HEK293 (cell line): ENCODE measurements at regions not wholly inside any gene's neighbourhood (a gene's known extent, or its start where the extent isn't known, plus 50 kb on each side); places are given as distances from the start of the nearest gene placed in this dataset.

Experiments
- CTCF ChIA-PET: fragments of 350-600 bp; formaldehyde crosslinking; extraction: SDS; loops from one replicate; lab custom pipeline; 2021; ENCODE audit warnings: antibody characterized with exemption; lab: Yijun Ruan, JAX
- POLR2A ChIA-PET: fragments of 300-600 bp; formaldehyde crosslinking; extraction: SDS; loops from one replicate; lab custom pipeline; 2020; ENCODE audit warnings: antibody characterized with exemption, inconsistent platforms; lab: Yijun Ruan, JAX
- H3K27ac ChIP-seq: fragments of 200-500 bp; sonication (Bioruptor generic); 2 replicates; pipeline ENCODE4 v1.5.1; 2014; ENCODE audit warnings: low read depth, low read length, control low read depth, inconsistent platforms; ENCODE audit errors: extremely low read depth
- H3K36me3 ChIP-seq, 2 experiments: fragments of 200-500 bp in 1 of 2; sonication (Bioruptor generic) in 1 of 2; 1 replicate in 1 of 2; 2 replicates in 1 of 2; pipeline ENCODE4 v1.5.1; 2014 to 2017; ENCODE audit warnings: inconsistent platforms in 2 of 2, low read length in 2 of 2; ENCODE audit not compliant: control insufficient read depth in 2 of 2, insufficient read depth in 1 of 2
- H3K4me1 ChIP-seq: fragments of 200-500 bp; sonication (Bioruptor generic); 2 replicates; pipeline ENCODE4 v1.5.1; 2014; ENCODE audit warnings: mild to moderate bottlenecking, low read length, inconsistent platforms; ENCODE audit not compliant: control insufficient read depth, insufficient read depth
- H3K4me3 ChIP-seq: 2 replicates; pipeline ENCODE4 v1.5.1; 2011; ENCODE audit warnings: low read depth, mild to moderate bottlenecking, control low read depth, low read length, moderate library complexity
- H3K9me3 ChIP-seq: fragments of 200-500 bp; sonication (Bioruptor generic); 2 replicates; pipeline ENCODE4 v1.5.1; 2014; ENCODE audit warnings: low read depth, low read length, inconsistent platforms; ENCODE audit not compliant: control insufficient read depth, insufficient read depth
- CTCF ChIP-seq: fragments of 450-650 bp; formaldehyde crosslinking; IDR thresholded peaks from 2 replicates; pipeline ENCODE4 v1.5.1; 2016; ENCODE audit warnings: missing biosample characterization, missing genetic modification characterization
- FEZF1 ChIP-seq: fragments of 450-650 bp; formaldehyde crosslinking; IDR thresholded peaks from 2 replicates; pipeline ENCODE4 v1.5.1; 2016; ENCODE audit warnings: missing biosample characterization, missing genetic modification characterization
- HOXA7 ChIP-seq: sonication (generic); formaldehyde crosslinking; IDR thresholded peaks from 2 replicates; pipeline ENCODE4 v1.8.1; 2022; ENCODE audit warnings: missing genetic modification reagents, borderline replicate concordance
- KLF10 ChIP-seq: fragments of 450-650 bp; IDR thresholded peaks from 2 replicates; pipeline ENCODE4 v1.5.1; 2018; ENCODE audit warnings: missing biosample characterization, mild to moderate bottlenecking, missing genetic modification characterization
- KLF17 ChIP-seq: fragments of 450-650 bp; formaldehyde crosslinking; IDR thresholded peaks from 2 replicates; pipeline ENCODE4 v1.5.1; 2016; ENCODE audit warnings: missing biosample characterization, missing genetic modification characterization
- OSR2 ChIP-seq: fragments of 450-650 bp; formaldehyde crosslinking; IDR thresholded peaks from 2 replicates; pipeline ENCODE4 v1.5.1; 2016; ENCODE audit warnings: missing biosample characterization, missing genetic modification characterization
- RBAK ChIP-seq: fragments of 450-650 bp; formaldehyde crosslinking; IDR thresholded peaks from 2 replicates; pipeline ENCODE4 v1.5.1; 2016; ENCODE audit warnings: missing biosample characterization, missing genetic modification characterization
- SCRT2 ChIP-seq: fragments of 450-650 bp; formaldehyde crosslinking; IDR thresholded peaks from 2 replicates; pipeline ENCODE4 v1.5.1; 2016; ENCODE audit warnings: missing biosample characterization, missing genetic modification characterization
- YY1 ChIP-seq: fragments of 450-650 bp; formaldehyde crosslinking; IDR thresholded peaks from 2 replicates; pipeline ENCODE4 v1.5.1; 2018; ENCODE audit warnings: missing biosample characterization, missing genetic modification characterization
- YY2 ChIP-seq: fragments of 450-650 bp; formaldehyde crosslinking; IDR thresholded peaks from 2 replicates; pipeline ENCODE4 v1.5.1; 2016; ENCODE audit warnings: missing biosample characterization, missing genetic modification characterization
- ZBTB1 ChIP-seq: fragments of 450-650 bp; formaldehyde crosslinking; IDR thresholded peaks from 2 replicates; pipeline ENCODE4 v1.5.1; 2016; ENCODE audit warnings: missing biosample characterization, missing genetic modification characterization
- ZBTB8A ChIP-seq: fragments of 450-650 bp; formaldehyde crosslinking; IDR thresholded peaks from 2 replicates; pipeline ENCODE4 v1.5.1; 2016; ENCODE audit warnings: missing biosample characterization, missing genetic modification characterization
- ZNF146 ChIP-seq: fragments of 450-650 bp; formaldehyde crosslinking; IDR thresholded peaks from 2 replicates; pipeline ENCODE4 v1.5.1; 2016; ENCODE audit warnings: missing biosample characterization, missing genetic modification characterization
- ZNF366 ChIP-seq: fragments of 450-650 bp; formaldehyde crosslinking; conservative IDR thresholded peaks from 2 replicates; pipeline ENCODE4 v1.5.1; 2016; ENCODE audit warnings: missing biosample characterization, missing genetic modification characterization
- ZNF473 ChIP-seq: fragments of 450-650 bp; formaldehyde crosslinking; IDR thresholded peaks from 2 replicates; pipeline ENCODE4 v1.5.1; 2017; ENCODE audit warnings: missing biosample characterization, missing genetic modification characterization
- ZNF654 ChIP-seq: fragments of 450-650 bp; formaldehyde crosslinking; IDR thresholded peaks from 2 replicates; pipeline ENCODE4 v1.5.1; 2016; ENCODE audit warnings: low read depth, missing biosample characterization, missing genetic modification characterization
- ZNF670 ChIP-seq: fragments of 450-650 bp; formaldehyde crosslinking; IDR thresholded peaks from 2 replicates; pipeline ENCODE4 v1.5.1; 2016; ENCODE audit warnings: missing biosample characterization, missing genetic modification characterization, low read depth
- ZNF677 ChIP-seq: fragments of 450-650 bp; IDR thresholded peaks from 2 replicates; pipeline ENCODE4 v1.5.0; 2018; ENCODE audit warnings: missing biosample characterization, mild to moderate bottlenecking, missing genetic modification characterization, moderate library complexity
- ZNF747 ChIP-seq: fragments of 450-650 bp; formaldehyde crosslinking; IDR thresholded peaks from 2 replicates; pipeline ENCODE4 v1.5.1; 2016; ENCODE audit warnings: missing biosample characterization, missing genetic modification characterization
- ZNF791 ChIP-seq: fragments of 450-650 bp; formaldehyde crosslinking; IDR thresholded peaks from 2 replicates; pipeline ENCODE4 v1.5.1; 2016; ENCODE audit warnings: missing biosample characterization, missing genetic modification characterization
- TF ChIP-seq, protein P1 (sequence below): fragments of 450-650 bp; formaldehyde crosslinking; IDR thresholded peaks from 2 replicates; pipeline ENCODE4 v1.5.1; 2016; ENCODE audit warnings: missing biosample characterization, missing genetic modification characterization, borderline replicate concordance
- TF ChIP-seq, protein P2 (sequence below): fragments of 450-650 bp; formaldehyde crosslinking; IDR thresholded peaks from 2 replicates; pipeline ENCODE4 v1.5.1; 2016; ENCODE audit warnings: missing biosample characterization, missing genetic modification characterization

DNA sequence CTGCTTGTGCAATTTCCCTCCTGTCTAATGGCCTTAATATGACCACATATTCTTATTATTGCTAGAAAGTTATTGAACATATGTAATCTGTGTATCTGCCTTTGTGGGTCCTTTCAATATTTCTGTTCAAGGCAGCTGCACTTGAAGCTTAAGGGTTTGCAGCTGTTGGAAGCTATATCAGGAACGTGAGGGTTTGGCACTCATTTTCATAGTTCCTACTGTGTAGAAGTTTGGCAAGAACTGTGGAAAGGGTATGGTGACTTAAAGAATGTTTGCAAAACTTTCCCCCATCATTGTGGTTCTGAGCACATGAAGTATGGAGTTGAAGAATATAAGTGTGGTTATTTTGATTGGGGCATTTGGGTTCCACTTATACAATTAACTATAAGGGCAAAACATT lies 144.7 kb upstream of the SEMA3A start:
- CTCF ChIA-PET, result interaction anchor here (0.5 kb wide), 1 partner anchor 648 kb away, joined by 3 read pairs; no protein-coding TSS in a partner anchor
- no peak overlapping the region for H3K27ac ChIP-seq

GRCh38 chr7:84337429-84337828 lies 142.8 kb upstream of the SEMA3A start:
- no peak overlapping the region for H3K27ac ChIP-seq
- H3K9me3 ChIP-seq, result no peaks in the 10 kb centered on the region
- ChIA-PET POLR2A (no interaction called here), CTCF (interaction anchor here (0.6 kb wide), 1 partner anchor 168 kb away, joined by 4 read pairs; no protein-coding TSS in a partner anchor)
- H3K36me3 ChIP-seq, result no peaks in the 10 kb centered on the region
- H3K4me1 ChIP-seq, result no peaks in the 10 kb centered on the region
- TF ChIP-seq, protein P1, sequence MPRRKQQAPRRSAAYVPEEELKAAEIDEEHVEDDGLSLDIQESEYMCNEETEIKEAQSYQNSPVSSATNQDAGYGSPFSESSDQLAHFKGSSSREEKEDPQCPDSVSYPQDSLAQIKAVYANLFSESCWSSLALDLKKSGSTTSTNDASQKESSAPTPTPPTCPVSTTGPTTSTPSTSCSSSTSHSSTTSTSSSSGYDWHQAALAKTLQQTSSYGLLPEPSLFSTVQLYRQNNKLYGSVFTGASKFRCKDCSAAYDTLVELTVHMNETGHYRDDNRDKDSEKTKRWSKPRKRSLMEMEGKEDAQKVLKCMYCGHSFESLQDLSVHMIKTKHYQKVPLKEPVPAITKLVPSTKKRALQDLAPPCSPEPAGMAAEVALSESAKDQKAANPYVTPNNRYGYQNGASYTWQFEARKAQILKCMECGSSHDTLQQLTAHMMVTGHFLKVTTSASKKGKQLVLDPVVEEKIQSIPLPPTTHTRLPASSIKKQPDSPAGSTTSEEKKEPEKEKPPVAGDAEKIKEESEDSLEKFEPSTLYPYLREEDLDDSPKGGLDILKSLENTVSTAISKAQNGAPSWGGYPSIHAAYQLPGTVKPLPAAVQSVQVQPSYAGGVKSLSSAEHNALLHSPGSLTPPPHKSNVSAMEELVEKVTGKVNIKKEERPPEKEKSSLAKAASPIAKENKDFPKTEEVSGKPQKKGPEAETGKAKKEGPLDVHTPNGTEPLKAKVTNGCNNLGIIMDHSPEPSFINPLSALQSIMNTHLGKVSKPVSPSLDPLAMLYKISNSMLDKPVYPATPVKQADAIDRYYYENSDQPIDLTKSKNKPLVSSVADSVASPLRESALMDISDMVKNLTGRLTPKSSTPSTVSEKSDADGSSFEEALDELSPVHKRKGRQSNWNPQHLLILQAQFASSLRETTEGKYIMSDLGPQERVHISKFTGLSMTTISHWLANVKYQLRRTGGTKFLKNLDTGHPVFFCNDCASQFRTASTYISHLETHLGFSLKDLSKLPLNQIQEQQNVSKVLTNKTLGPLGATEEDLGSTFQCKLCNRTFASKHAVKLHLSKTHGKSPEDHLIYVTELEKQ (tag by site-specific recombination), result no peak
- H3K4me3 ChIP-seq, result no peak overlapping the region

More for the DNA sequence above, 144.7 kb upstream of the SEMA3A start:
- Histone ChIP-seq H3K4me3 (no peak overlapping the region), H3K36me3 (no peaks in the 10 kb centered on the region), H3K9me3 (no peaks in the 10 kb centered on the region), H3K4me1 (no peaks in the 10 kb centered on the region)
- POLR2A ChIA-PET, result no interaction called here
- TF ChIP-seq ZNF677 (no peak), YY1 (tag by site-specific recombination) (no peak), YY2 (tag by site-specific recombination) (no peak), ZNF366 (tag by site-specific recombination) (no peak), ZNF473 (tag by site-specific recombination) (no peak), HOXA7 (CRISPR knock-in tag) (no peak)

- Histone ChIP-seq H3K4me1 (no peaks in the 10 kb centered on the region), H3K9me3 (no peaks in the 10 kb centered on the region), H3K27ac (no peak overlapping the region), H3K4me3 (no peak overlapping the region), H3K36me3 (no peaks in the 10 kb centered on the region)
- ChIA-PET POLR2A (no interaction called here), CTCF (interaction anchor here (0.6 kb wide), 1 partner anchor 167 kb away, joined by 4 read pairs; no protein-coding TSS in a partner anchor)
- no peak for TF ChIP-seq ZBTB1 (tag by site-specific recombination)
- TF ChIP-seq RBAK (tag by site-specific recombination), result no peak
- no peak for TF ChIP-seq ZBTB8A (tag by site-specific recombination)
- TF ChIP-seq FEZF1 (tag by site-specific recombination), result no peak
Measured at GRCh38 chr7:84336766-84337165, 142.2 kb upstream of the SEMA3A start.

DNA sequence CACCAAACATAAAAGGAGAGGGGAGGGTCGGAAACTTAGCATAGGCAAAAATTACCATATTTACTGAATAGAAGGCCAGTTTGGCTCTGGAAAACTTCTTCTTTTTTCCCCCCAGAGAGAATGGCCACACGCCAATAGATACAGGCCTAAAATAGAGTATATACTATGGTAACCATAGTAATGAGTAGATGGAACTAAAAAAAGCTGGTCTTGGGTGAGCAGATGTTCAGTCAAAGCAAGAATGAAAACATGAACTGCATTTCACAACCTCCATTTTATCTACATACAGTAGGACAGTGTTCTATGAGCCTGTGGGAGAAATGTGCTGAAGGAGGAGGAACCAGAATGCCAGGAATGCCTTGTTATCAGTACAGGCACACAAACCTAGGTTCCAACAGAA lies 141.7 kb upstream of the SEMA3A start:
- CTCF ChIA-PET, result no interaction called here
- no peak for TF ChIP-seq KLF17 (tag by site-specific recombination)
- no peak for TF ChIP-seq ZNF791 (tag by site-specific recombination)
- no peak for TF ChIP-seq CTCF
- TF ChIP-seq ZNF146, result no peak
- TF ChIP-seq, protein P2, sequence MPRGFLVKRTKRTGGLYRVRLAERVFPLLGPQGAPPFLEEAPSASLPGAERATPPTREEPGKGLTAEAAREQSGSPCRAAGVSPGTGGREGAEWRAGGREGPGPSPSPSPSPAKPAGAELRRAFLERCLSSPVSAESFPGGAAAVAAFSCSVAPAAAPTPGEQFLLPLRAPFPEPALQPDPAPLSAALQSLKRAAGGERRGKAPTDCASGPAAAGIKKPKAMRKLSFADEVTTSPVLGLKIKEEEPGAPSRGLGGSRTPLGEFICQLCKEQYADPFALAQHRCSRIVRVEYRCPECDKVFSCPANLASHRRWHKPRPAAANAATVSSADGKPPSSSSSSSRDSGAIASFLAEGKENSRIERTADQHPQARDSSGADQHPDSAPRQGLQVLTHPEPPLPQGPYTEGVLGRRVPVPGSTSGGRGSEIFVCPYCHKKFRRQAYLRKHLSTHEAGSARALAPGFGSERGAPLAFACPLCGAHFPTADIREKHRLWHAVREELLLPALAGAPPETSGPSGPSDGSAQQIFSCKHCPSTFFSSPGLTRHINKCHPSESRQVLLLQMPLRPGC, result no peak
- no peak for TF ChIP-seq OSR2 (tag by site-specific recombination)
- TF ChIP-seq ZNF747 (tag by site-specific recombination), result no peak
- TF ChIP-seq SCRT2 (tag by site-specific recombination), result no peak
- TF ChIP-seq ZNF654 (tag by site-specific recombination), result no peak
- no peak for TF ChIP-seq KLF10 (tag by site-specific recombination)
- no peak for TF ChIP-seq ZNF670 (tag by site-specific recombination)

More for the DNA sequence above, 141.7 kb upstream of the SEMA3A start:
- Histone ChIP-seq H3K9me3 (no peaks in the 10 kb centered on the region), H3K4me1 (no peaks in the 10 kb centered on the region), H3K4me3 (no peak overlapping the region), H3K36me3 (no peaks in the 10 kb centered on the region), H3K27ac (no peak overlapping the region)
- POLR2A ChIA-PET, result no interaction called here
